ENCODE measurements at regions not wholly inside any gene's neighbourhood (a gene's known extent, or its start where the extent isn't known, plus 50 kb on each side); places are given as distances from the start of the nearest gene placed in this dataset.

DNA sequence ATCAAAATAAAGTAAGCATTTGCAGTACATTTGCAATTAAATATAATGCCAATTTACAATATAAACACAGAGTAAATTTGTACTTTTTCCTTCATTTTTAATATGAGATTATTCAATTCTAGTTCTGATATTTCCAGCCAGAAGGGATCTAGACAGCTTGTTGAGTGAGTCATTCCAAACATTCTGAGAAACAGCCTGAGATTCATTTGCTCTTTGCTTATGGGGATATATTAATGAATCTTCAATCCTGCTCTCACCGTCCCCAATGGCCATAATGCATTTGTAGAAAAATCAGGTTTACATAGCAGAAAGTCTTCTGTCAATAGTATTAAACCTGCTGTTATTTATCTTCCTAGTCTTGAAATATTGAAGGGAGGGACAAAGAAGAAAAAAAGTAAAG is 554.2 kb downstream of the TUSC7 start:
- Mint-ChIP-seq H3K9me3 (peaks cover 5% of the 10 kb centered on the region), H3K27me3 (no peaks in the 10 kb centered on the region), H3K27ac (no peak overlapping the region), H3K4me3 (no peak overlapping the region), H3K4me1 (no peaks in the 10 kb centered on the region), H3K36me3 (no peaks in the 10 kb centered on the region)

DNA sequence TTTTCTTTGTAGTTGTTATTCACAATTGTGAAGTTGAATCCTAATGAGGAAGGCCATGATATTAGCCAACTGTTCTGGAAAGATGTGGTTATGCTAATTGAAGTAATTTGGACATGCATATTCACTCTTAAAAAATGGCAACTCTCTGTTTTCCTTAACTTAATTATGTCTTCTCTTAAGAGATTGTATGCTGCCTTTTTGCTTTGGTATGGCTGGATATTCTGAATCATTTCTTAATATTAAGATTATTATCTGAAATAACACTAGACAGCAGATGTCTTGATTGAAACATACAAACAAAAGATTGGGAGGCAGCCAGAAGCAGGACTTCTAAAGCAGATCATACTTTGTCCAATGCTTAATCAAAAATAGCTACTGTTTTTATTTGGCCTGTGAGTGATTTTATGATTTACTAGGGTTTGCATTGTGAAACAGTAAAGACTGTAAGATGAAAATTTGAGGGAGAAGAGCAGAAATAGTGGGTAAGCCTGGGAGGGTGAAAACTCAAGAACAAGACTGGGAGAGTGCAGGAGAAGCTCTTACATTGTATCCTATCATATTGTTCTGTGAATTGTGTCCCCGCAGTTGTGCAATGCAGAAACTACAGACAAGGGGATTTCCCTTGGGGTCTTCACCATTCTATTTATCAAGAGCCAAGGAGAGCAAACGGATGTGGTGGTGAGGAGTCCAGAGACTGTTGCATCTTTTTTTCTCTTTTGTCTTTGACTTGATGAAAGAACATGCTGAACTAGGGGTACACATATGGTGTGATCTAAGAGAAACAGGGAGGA is 554.8 kb downstream of the TUSC7 start:
- Mint-ChIP-seq H3K36me3 (no peaks in the 10 kb centered on the region), H3K4me3 (no peak overlapping the region)

DNA sequence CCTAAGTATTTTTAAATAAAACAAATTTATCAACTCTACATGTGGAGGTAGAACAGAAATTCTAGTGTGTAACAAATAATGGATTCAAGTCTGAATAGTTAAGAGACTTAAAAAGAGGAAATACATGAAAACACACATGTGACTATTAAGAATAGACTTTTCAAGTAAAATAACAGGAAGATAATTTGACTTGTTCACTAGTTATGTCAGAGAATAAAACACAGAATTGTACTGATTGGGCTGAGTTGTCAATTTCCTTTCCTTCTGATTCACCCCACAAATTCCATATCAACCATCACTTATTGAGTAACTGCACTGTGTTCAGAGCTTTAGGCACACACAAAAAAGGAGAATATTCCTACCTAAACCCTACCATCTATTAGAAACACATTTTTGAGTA is 557.2 kb downstream of the TUSC7 start:
- H3K36me3 Mint-ChIP-seq = no peaks in the 10 kb centered on the region
- H3K4me1 Mint-ChIP-seq = no peaks in the 10 kb centered on the region
- H3K27me3 Mint-ChIP-seq = no peaks in the 10 kb centered on the region
- peaks cover 5% of the 10 kb centered on the region for H3K9me3 Mint-ChIP-seq
- H3K27ac Mint-ChIP-seq = no peak overlapping the region
- no peak overlapping the region for H3K4me3 Mint-ChIP-seq

More for the DNA sequence above, 554.8 kb downstream of the TUSC7 start:
- Mint-ChIP-seq H3K27me3 (no peaks in the 10 kb centered on the region), H3K9me3 (peaks cover 5% of the 10 kb centered on the region), H3K4me1 (no peaks in the 10 kb centered on the region), H3K27ac (no peak overlapping the region)

DNA sequence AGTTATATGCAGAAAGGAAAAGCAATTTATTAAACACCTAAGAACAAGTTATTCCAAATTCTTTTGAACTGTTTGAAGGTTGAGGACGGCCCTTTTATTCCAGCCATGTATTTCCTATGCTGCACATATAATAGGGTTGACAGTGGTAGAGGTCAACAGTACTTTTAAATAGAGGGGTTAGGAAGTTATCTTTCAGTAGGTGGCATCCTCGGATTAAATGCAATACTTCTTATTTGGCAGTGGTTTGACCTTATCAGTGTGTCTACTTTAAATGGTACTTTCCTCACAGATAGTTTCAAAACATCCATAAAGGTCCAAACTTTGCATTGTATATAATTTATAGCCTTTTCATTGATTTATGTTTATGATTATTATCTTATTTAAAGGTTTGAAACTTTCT is 558.7 kb downstream of the TUSC7 start:
- Mint-ChIP-seq H3K36me3 (no peaks in the 10 kb centered on the region), H3K27ac (no peak overlapping the region), H3K9me3 (peaks cover 5% of the 10 kb centered on the region), H3K4me1 (no peaks in the 10 kb centered on the region), H3K4me3 (no peak overlapping the region), H3K27me3 (no peaks in the 10 kb centered on the region)

DNA sequence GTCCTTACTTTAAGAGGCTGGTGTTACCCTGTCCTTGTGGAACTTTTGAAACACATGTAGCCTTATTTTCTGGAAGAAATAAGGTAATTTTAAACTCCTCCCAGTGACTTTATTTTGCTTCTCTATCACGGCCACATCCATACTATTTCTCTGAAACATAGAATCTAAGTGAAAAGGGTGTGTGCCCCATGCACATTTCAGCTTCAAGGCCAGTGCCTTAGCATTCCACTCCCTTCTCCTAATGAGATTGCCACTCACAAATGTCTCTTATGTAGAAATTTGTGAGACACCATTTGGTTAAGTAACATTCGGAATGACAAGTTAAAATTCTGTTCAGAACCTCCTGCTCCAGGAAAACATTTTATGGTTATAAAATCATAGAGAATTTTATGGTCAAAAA is 562.7 kb downstream of the TUSC7 start:
- H3K36me3 Mint-ChIP-seq = no peaks in the 10 kb centered on the region
- H3K4me1 Mint-ChIP-seq = no peaks in the 10 kb centered on the region
- H3K9me3 Mint-ChIP-seq = no peaks in the 10 kb centered on the region
- no peak overlapping the region for H3K4me3 Mint-ChIP-seq
- no peaks in the 10 kb centered on the region for H3K27me3 Mint-ChIP-seq
- H3K27ac Mint-ChIP-seq = no peak overlapping the region

DNA sequence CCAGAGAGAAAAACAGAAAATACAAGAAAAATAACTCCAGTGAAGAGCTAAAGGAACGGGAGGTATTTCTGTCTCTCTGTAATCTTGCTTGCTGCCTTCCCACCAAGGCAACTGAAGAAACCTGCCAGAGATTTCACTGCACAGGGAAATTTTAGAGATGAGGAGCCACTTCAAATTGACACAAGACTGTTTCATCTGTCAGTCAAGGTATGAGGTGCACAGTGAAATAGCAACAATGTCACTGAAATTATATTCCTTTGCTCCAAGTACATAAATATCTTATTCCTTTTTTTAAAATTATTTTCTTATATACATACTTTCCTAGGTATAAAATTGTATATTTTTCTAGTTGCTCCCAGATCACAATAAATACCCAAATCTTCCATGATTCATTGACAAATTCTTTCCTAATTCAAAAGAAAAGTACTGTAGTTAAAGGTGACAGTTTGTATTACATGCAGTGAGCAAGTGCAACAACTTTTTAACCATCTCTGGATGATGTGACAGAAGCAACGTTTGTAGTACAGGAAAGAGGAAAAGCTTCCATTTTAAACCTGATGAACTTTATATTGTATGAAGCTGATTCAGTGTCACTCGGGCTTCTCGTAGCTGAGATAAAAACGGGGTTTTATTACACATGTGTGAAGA is 563.4 kb downstream of the TUSC7 start:
- H3K27me3 Mint-ChIP-seq = no peaks in the 10 kb centered on the region
- H3K9me3 Mint-ChIP-seq = no peaks in the 10 kb centered on the region
- H3K4me1 Mint-ChIP-seq = no peaks in the 10 kb centered on the region
- no peaks in the 10 kb centered on the region for H3K36me3 Mint-ChIP-seq
- no peak overlapping the region for H3K27ac Mint-ChIP-seq
- H3K4me3 Mint-ChIP-seq = no peak overlapping the region

DNA sequence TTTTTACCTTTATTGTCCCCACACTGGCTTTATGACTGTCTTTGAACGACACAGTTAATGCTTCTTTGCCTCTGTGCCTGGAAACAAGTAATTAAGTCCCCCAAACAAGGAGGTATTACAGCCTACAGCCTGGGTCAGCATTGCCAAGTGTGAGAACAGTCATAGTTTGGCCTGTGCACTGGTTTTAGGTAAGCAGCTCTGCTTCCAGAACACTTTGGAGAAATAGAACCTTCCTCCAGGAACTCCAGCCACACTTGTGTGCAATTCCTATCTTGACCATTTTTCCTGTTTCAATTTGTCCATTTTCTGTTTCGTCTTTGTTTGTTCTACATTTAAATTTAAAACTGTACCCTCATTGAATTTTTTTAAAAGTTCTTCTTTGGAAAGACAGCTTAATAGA is 568.2 kb downstream of the TUSC7 start:
- H3K27me3 Mint-ChIP-seq = no peaks in the 10 kb centered on the region
- no peaks in the 10 kb centered on the region for H3K4me1 Mint-ChIP-seq
- H3K9me3 Mint-ChIP-seq = no peaks in the 10 kb centered on the region
- H3K4me3 Mint-ChIP-seq = no peak overlapping the region
- no peak overlapping the region for H3K27ac Mint-ChIP-seq
- H3K36me3 Mint-ChIP-seq = no peaks in the 10 kb centered on the region

DNA sequence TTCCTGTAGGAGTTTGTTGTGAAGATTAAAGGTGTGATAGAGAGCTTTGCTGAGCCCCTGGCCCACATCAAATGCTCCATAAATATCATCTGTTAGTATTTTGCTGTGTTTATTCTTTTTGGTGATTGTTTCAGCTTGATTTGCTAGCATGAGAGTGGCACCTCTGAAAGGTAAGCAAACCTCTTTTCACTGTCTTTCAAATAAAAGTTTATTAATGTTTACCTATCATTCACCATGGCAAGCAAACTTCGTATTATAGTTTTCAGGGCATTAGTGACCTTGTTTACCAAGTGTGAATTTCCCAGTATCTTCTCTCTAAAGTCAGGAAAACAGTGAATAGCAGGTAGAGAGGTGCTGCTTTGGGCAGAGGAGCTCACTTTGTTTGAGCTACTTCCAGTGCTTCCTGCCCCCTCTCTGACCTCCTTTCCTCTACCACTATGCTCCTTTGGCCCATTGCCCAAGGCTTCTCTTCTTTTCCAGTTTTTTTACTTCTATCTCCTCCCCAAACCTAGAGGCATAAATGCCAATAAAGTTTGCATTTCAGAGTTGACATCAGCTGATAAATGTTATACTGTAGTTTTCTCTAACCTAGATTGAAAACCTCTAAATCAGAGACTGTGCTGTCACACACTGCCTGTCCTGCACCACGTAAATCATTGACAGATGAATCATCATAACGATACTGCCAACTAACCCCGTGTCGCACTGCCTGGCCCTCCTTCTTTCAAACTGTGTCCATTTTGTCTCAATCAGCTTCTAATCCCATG is 569.0 kb downstream of the TUSC7 start:
- H3K4me1 Mint-ChIP-seq = no peaks in the 10 kb centered on the region

DNA sequence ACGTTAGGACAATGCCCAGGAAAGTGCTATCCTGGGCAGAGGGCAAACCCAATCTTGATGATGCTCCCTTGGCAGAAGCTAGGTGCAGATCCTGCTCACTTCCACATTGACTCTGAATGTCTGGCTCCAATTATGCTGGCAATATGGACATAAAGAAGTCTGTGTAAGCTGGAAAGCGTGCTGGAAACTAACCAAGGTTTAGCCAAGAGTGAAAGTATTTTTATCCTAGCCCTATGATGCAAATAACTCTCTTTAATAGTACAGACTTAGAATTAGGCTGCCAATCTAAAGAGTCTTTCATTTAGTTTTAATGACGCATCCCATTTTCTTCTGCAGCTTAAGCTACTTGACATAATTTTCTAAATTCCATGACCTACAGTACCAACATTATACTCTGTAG is 571.8 kb downstream of the TUSC7 start:
- Mint-ChIP-seq H3K9me3 (no peaks in the 10 kb centered on the region), H3K4me3 (no peak overlapping the region)

More for the DNA sequence above, 569.0 kb downstream of the TUSC7 start:
- H3K4me3 Mint-ChIP-seq = no peak overlapping the region
- no peaks in the 10 kb centered on the region for H3K36me3 Mint-ChIP-seq
- H3K9me3 Mint-ChIP-seq = no peaks in the 10 kb centered on the region
- H3K27me3 Mint-ChIP-seq = no peaks in the 10 kb centered on the region
- no peak overlapping the region for H3K27ac Mint-ChIP-seq

DNA sequence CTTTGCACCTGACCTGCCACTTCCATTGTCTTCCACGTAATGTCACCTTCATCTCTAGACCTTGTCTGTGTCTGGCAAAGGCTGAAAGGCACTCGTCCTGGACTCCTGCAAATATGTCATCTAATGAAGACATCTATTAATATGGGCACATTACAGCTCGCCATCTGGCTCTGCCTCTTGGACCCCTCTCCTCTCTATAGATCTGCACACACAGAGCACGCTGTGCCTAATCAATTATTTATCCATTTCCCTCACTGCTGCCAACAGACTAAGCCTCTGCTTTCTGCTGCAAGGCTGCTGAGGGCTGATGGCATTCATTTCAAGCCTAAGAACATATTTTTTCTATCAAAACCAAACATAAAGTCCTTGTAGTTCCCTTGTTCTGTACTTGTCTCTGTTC is 573.0 kb downstream of the TUSC7 start:
- no peak overlapping the region for H3K27ac Mint-ChIP-seq
- H3K27me3 Mint-ChIP-seq = no peaks in the 10 kb centered on the region
- H3K4me1 Mint-ChIP-seq = no peaks in the 10 kb centered on the region
- no peak overlapping the region for H3K4me3 Mint-ChIP-seq
- H3K9me3 Mint-ChIP-seq = no peaks in the 10 kb centered on the region
- H3K36me3 Mint-ChIP-seq = no peaks in the 10 kb centered on the region

More for the DNA sequence above, 571.8 kb downstream of the TUSC7 start:
- H3K27ac Mint-ChIP-seq = no peak overlapping the region
- no peaks in the 10 kb centered on the region for H3K4me1 Mint-ChIP-seq
- H3K36me3 Mint-ChIP-seq = no peaks in the 10 kb centered on the region
- no peaks in the 10 kb centered on the region for H3K27me3 Mint-ChIP-seq

DNA sequence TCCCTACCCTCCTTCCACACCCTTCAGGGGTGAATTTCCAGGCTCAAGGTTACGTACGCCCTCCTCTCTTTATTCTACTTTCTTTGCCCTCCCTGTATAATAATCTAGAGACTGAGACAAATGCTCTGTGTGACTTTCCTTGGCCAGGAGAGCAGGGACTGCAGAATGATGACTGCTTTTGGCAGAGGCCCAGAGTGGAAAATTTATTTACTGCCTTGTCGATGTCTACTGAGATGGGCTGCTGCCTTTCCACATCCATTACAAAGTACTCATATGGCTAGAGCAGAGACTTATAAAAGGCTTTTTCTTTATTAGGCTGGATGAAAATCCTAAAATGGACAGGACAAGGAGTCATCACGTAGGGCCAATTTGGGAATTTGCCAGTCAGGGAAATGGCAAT is 576.2 kb downstream of the TUSC7 start:
- no peak overlapping the region for H3K4me3 Mint-ChIP-seq
- no peaks in the 10 kb centered on the region for H3K9me3 Mint-ChIP-seq
- H3K27ac Mint-ChIP-seq = no peak overlapping the region
- no peaks in the 10 kb centered on the region for H3K36me3 Mint-ChIP-seq
- no peaks in the 10 kb centered on the region for H3K4me1 Mint-ChIP-seq
- H3K27me3 Mint-ChIP-seq = no peaks in the 10 kb centered on the region

DNA sequence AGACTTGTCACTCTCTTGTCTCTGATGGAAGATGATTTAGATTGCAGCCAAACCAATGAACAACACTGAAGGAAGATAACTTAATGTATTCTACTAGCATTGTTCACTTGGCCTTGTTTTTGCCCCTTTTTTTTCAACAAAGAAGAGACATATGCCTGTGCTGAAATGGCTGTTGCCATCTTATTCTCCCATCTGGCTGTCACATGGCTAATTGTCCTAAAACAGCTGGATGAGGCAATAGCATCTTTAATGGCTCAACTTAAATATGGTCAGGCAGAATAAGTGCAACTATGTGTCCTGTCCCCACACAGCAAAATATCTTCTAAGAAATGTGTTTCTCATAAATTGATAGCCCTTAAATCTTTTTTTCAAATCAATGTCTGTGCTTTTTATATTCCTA is 576.9 kb downstream of the TUSC7 start:
- no peaks in the 10 kb centered on the region for H3K4me1 Mint-ChIP-seq
- no peak overlapping the region for H3K4me3 Mint-ChIP-seq
- no peaks in the 10 kb centered on the region for H3K27me3 Mint-ChIP-seq
- H3K27ac Mint-ChIP-seq = no peak overlapping the region
- H3K9me3 Mint-ChIP-seq = no peaks in the 10 kb centered on the region
- H3K36me3 Mint-ChIP-seq = no peaks in the 10 kb centered on the region

DNA sequence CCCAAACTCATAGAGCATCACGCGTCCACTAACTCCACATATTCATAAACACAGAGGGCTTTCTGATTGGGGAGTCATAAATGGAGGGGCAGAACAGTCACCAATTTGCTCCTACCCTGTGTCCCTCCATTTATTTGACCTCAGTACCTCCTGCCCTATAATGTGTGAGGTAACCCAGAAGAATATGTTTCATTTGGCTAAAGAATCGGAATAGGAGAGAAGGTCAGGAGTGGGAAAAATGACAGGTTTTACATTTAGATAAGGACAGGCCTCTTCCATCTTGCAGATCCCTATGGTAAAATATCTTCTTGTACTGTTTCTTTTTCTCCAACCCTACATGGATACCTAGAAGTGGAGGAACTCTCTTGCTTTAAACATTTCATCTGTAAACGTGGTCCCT is 578.0 kb downstream of the TUSC7 start:
- Mint-ChIP-seq H3K27ac (no peak overlapping the region), H3K4me1 (no peaks in the 10 kb centered on the region), H3K4me3 (no peak overlapping the region), H3K27me3 (no peaks in the 10 kb centered on the region), H3K9me3 (no peaks in the 10 kb centered on the region), H3K36me3 (no peaks in the 10 kb centered on the region)

DNA sequence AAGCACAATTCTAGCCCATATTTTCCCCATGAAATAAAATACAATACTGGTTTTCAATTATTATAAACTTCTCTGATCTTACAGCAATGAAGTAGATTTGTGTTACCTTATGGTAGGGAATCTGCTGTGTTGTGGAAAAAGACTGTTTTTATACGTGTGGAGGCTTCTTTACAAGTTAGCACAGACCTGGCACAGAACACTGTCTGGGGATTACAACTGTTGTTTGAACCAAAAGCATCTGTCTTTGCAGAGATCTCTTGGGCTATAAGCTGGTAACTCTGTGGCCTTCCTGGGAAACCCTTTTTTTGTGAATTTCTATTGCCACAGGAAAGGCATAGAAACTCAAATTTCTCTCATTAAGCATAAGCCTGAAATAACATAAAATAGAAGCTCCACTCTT is 581.9 kb downstream of the TUSC7 start:
- Mint-ChIP-seq H3K9me3 (no peaks in the 10 kb centered on the region), H3K36me3 (no peaks in the 10 kb centered on the region), H3K4me3 (no peak overlapping the region), H3K27me3 (no peaks in the 10 kb centered on the region), H3K27ac (no peak overlapping the region), H3K4me1 (no peaks in the 10 kb centered on the region)

DNA sequence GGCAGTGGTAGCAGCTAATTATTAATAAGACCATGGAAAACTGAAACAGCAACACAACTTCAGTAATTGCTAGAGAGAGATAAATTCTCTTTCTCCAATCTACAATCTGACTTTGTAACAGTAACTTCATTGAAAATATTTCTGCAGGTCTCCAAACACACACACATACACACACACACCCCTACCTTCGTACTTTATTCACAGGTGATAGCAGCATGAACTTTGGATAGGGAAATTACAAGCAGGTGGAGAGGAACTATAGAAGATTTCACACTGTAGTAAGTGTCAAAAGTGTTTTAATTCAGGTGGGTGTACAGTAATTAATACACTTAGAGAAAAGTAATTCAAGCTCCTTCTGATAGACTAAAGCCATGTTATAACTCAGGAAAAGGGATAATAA is 587.5 kb downstream of the TUSC7 start:
- H3K27ac Mint-ChIP-seq = no peak overlapping the region
- H3K9me3 Mint-ChIP-seq = no peaks in the 10 kb centered on the region
- no peak overlapping the region for H3K4me3 Mint-ChIP-seq
- H3K4me1 Mint-ChIP-seq = no peaks in the 10 kb centered on the region
- H3K27me3 Mint-ChIP-seq = no peaks in the 10 kb centered on the region
- no peaks in the 10 kb centered on the region for H3K36me3 Mint-ChIP-seq

DNA sequence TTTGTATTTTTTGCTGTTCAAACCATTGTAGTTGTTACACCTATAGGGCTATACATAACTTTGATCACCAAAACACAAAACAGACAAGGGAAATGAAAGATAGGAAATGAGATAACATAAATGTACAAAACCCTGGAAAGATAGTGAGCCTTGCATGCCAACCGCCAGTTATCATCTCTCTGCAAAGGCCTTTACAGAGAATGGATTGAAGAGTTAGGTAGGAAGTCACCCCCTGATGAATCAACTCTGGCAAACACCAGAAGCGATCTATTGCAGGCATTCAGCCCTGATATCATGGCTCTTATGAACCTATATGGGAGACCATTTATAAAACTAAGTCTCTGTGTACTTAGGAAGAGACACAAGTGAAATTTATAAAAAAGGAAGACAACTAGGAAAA is 588.0 kb downstream of the TUSC7 start:
- H3K4me3 Mint-ChIP-seq = no peak overlapping the region
- no peaks in the 10 kb centered on the region for H3K36me3 Mint-ChIP-seq
- no peak overlapping the region for H3K27ac Mint-ChIP-seq
- no peaks in the 10 kb centered on the region for H3K9me3 Mint-ChIP-seq
- no peaks in the 10 kb centered on the region for H3K4me1 Mint-ChIP-seq
- no peaks in the 10 kb centered on the region for H3K27me3 Mint-ChIP-seq
